ENCODE measurements at regions not wholly inside any gene's neighbourhood (a gene's known extent, or its start where the extent isn't known, plus 50 kb on each side); places are given as distances from the start of the nearest gene placed in this dataset.

- Histone ChIP-seq H3K27ac (no peak overlapping the region), H3K4me3 (no peak overlapping the region), H3K4me1 (peaks cover 0 to 10% (median 0%) of the 10 kb centered on the region in 9 donors), H3K9me3 (peaks cover 0 to 22% (median 6%) of the 10 kb centered on the region in 11 donors), H3K27me3 (peaks cover 0 to 34% (median 7%) of the 10 kb centered on the region in 7 donors), H3K36me3 (no peaks in the 10 kb centered on the region)
- intact Hi-C loops (cut with DNase I), result no loop called here
- DNase-seq, result no peak
- ATAC-seq, result peak in 5 of 8 donors; percentile 46 to 82 (median 76)
- WGBS, 2 donors, result 76 to 80% methylated on average over 14 of the region's 14 CpGs
- TF ChIP-seq CTCF (IDR thresholded peaks at IDR 0.05), result no peak
These were observed 181.0 kb downstream of the PTPRU start for GRCh38 chr1:29417147-29417858.

GRCh38 chr1:29416267-29417146 is 180.2 kb downstream of the PTPRU start:
- Histone ChIP-seq H3K36me3 (no peaks in the 10 kb centered on the region), H3K27ac (no peak overlapping the region), H3K4me3 (no peak overlapping the region), H3K27me3 (peaks cover 0 to 40% (median 7%) of the 10 kb centered on the region in 7 donors), H3K9me3 (peaks cover 0 to 15% (median 6%) of the 10 kb centered on the region in 11 donors), H3K4me1 (peaks cover 0 to 10% (median 0%) of the 10 kb centered on the region in 9 donors)
- TF ChIP-seq CTCF (IDR thresholded peaks at IDR 0.05), result no peak
- 44 to 46% methylated on average over 13 of the region's 13 CpGs for WGBS, 2 donors
- peak in 3 of 8 donors; percentile 9 to 40 (median 32) for ATAC-seq
- no peak for DNase-seq
- intact Hi-C loops (cut with DNase I), result no loop called here

GRCh38 chr1:29415861-29416260 is 179.5 kb downstream of the PTPRU start:
- WGBS, 2 donors, result 41 to 66% methylated on average over 3 of the region's 3 CpGs
- Histone ChIP-seq H3K27me3 (peaks cover 0 to 45% (median 7%) of the 10 kb centered on the region in 7 donors), H3K4me3 (no peak overlapping the region), H3K27ac (no peak overlapping the region), H3K9me3 (peaks cover 0 to 9% (median 2%) of the 10 kb centered on the region in 11 donors), H3K4me1 (peaks cover 0 to 10% (median 0%) of the 10 kb centered on the region in 9 donors), H3K36me3 (no peaks in the 10 kb centered on the region)
- no peak for DNase-seq
- intact Hi-C loops (cut with DNase I), result no loop called here
- no peak for TF ChIP-seq CTCF (IDR thresholded peaks at IDR 0.05)
- no peak for ATAC-seq

GRCh38 chr1:29415156-29415830 is 179.0 kb downstream of the PTPRU start:
- H3K4me1 ChIP-seq, result peaks cover 0 to 10% (median 0%) of the 10 kb centered on the region in 9 donors
- peaks cover 0 to 4% (median 0%) of the 10 kb centered on the region in 11 donors for H3K9me3 ChIP-seq
- no peaks in the 10 kb centered on the region for H3K36me3 ChIP-seq
- H3K27ac ChIP-seq, result no peak overlapping the region
- no peak for TF ChIP-seq CTCF (IDR thresholded peaks at IDR 0.05)
- no peak for DNase-seq
- no peak for ATAC-seq
- 38 to 40% methylated on average over 9 of the region's 9 CpGs for WGBS, 2 donors
- H3K27me3 ChIP-seq, result peaks cover 0 to 45% (median 7%) of the 10 kb centered on the region in 7 donors
- no peak overlapping the region for H3K4me3 ChIP-seq
- intact Hi-C loops (cut with DNase I), result no loop called here

Data from heart right ventricle (tissue), 16 donors.